NCI-H748 (cell line): ENCODE measurements at regions not wholly inside any gene's neighbourhood (a gene's known extent, or its start where the extent isn't known, plus 50 kb on each side); places are given as distances from the start of the nearest gene placed in this dataset.
"Not testable (repeated sequence)": the region's sequence is repeated elsewhere in the genome, so short reads cannot be mapped to it uniquely, and the experiment has no call there.

Source experiments
- DNase-seq: peaks from one replicate; lab custom pipeline; 2025; ENCODE audit not compliant: unreplicated experiment; lab: John Stamatoyannopoulos, UW

DNA sequence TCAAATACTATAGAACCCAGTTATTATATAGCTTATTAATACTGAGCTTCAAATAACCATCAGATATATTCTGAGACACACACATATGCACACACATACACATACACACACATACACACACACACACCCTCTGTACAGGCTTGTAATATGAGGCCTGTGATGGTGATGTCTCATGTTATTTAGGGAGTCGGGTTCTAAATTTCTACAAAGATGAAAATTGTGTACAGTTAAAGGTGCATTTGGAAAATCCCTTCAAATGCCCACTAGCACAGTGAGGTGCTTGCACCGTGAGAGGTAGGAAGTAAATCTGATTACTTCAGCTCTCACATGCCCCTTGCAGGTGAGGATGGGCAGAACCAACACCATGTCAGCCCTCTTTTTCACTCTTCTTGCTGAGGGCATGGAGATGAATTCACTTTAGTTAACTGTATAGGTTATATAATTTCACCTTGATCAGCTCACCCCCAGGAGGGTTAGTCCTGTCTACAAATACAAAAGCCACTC is 294.5 kb upstream of the PROK2 start:
- DNase-seq: no peak

DNA sequence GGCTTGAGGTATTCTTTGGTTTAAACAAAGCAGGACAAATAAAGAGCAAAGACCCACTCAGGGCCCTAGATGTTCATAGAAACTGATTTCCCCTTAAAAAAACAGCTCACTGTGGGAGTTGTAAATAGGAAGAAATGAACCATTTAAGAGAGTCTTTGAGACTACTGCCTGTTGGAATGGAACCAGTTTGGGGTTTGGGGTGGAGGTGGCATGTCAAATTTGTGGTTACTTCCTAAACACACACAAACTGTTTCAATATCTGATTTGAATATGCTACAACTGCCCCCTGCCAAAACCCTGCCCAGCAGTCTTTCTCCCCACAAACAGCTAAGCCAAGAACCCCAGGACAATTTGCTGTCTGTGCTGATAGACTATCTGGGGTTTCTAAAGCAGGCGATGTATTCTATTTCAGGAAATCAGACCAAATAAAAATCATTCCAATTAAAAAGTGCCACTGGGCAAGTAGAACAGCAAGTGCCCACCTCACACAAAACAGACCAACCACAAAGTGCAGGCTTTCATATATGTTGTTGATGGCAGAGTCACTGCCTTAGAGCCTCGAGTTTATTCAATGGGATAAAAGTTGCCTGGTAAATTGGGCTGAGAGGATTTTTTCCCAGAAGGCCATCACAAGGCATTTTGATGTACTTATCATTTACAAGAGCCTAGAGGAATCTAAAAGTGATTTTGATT is 293.9 kb upstream of the PROK2 start:
- no peak for DNase-seq

DNA sequence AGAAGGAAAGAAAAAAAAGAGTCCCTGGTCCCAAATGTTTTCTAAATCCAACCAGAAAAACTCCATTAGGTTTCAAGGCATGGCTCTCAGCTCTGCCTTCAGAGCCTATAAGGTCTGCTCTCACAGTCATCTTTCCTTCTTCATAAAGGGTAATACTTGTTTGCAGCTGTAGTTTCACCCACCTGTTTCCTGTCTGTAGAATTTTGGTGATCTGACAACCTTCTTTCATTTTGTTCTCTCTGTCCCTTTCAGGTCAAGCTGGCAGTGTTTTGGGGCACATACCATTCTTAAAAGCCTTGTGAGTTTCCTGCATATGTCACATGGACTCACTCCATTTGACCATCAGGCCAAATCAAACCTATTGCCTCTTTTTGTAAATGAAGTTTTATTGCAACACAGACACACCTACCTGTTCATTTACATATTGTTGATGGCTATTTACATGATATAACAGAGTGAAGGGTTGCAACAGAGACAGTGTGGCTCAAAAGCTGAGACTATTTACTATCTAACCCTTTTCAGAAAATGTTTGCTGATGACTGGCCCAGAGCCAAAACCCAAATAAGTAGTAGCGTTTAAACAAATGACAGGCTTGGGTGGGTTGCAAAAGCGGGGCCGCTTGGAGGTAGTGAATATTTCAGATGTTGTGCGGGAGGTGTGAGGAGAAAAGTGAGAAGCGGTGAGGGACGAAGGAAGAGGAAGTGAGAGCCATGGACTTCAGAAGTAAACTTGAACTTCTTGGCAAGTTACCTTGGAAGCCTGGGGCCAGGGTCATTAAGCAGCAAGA is 292.7 kb upstream of the PROK2 start:
- DNase-seq: peak; percentile 70

DNA sequence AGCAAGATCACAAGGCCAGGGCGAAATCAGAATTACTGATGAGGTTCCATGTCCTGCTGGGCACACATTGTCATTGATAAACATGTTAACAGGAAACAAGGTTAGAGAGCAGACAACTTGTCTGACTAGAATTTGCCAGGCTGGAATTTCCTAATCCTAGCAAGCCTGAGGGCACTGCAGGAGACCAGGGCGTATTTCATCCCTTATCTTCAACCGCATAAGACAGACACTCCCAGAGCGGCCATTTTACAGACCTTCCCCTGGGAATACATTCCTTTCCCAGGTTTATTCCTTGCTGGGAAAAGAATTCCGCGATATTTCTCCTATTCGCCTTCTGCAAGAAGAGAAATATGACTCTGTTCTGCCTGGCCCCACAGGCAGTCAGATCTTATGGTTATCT is 290.9 kb upstream of the PROK2 start:
- DNase-seq: not testable (repeated sequence)

DNA sequence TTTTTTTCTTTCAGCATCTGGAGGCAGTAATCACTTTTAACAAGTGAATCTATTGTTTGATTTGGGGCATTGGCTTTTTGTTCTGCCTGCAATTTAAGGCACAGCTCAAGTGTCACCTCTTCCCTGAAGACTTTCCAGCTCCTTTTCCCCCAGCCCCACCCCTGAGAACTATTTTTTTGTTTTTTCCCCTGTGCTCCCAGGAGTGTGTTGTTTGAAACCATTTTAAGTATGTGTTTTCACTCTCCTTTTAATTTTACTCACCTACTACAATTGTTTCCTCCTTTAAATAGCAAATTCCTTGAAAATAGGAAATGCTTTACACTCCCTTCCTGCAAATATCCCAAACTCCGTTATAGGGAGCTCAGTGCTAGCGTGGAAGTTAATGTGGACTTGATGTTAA is 286.7 kb upstream of the PROK2 start:
- DNase-seq: no peak

DNA sequence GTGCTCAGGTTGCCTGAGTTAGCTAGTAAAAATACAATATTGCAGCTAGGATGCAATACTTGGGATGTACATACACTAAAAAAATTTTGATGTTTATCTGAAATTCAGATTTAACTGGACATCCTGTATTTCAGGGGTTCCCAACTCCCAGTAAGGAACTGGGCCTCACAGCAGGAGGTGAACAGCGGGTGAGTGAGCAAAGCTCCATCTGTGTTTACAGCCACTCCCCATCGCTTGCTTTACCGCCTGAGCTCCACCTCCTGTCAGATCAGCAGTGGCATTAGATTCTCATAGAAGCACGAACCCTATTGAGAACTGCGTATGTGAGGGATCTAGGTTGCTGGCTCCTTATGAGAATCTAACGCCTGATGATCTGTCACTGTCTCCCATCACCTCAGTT is 285.1 kb upstream of the PROK2 start:
- DNase-seq: no peak

DNA sequence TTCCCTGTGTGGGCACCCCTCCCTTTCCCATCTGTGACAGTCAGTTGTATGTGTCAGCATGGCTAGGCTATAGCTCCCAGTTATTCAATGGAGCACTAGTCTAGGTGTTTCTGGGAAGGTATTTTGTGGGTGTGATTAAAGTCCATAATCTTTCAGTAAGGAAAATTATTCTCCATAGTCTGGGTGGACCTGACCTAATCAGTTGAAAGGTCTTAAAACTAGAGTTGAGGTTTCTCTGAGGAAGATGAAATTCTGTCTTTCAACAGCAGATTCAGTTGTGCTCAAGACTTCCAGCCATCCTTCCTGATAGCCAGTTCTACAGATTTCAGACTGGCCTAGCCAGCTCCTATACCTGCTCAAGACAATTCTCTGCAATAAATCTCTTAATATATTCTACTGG is 284.6 kb upstream of the PROK2 start:
- DNase-seq: no peak

DNA sequence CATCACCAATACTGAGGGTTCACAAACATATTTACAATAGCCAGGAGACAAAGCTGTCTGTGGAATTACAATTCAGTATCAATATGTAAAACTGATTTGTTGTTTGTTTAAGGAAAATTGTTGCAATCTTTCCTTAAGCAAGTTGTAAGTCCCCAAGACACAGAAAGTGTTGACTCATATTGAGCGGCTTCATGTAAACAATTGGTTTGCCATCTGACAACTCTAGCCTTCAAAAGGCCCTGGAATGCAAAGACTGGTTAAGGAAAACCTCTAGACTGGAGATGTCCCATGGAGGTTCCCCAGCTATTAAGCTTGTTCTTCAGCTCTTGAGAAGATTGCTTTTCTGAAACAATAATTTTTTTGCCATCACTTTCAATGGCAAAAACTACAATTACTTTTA is 283.7 kb upstream of the PROK2 start:
- no peak for DNase-seq

DNA sequence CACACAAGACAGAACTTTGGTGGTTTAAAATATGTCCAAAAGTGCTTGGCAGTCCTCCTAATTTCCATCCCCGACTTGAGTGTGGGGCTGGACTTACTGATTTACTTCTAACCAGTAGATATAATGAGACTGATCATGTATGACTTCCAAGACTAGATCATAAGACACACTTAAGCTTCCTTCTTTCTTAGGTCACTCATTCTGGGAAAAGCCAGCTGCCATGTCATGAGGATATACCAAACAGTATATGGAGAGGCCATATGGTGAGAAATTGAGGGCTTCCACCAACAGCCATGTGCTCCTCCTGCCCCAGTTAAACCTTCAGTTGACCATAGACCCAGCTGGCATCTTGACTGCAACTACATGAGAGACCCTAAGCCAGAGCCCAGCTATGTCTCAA is 282.8 kb upstream of the PROK2 start:
- no peak for DNase-seq

DNA sequence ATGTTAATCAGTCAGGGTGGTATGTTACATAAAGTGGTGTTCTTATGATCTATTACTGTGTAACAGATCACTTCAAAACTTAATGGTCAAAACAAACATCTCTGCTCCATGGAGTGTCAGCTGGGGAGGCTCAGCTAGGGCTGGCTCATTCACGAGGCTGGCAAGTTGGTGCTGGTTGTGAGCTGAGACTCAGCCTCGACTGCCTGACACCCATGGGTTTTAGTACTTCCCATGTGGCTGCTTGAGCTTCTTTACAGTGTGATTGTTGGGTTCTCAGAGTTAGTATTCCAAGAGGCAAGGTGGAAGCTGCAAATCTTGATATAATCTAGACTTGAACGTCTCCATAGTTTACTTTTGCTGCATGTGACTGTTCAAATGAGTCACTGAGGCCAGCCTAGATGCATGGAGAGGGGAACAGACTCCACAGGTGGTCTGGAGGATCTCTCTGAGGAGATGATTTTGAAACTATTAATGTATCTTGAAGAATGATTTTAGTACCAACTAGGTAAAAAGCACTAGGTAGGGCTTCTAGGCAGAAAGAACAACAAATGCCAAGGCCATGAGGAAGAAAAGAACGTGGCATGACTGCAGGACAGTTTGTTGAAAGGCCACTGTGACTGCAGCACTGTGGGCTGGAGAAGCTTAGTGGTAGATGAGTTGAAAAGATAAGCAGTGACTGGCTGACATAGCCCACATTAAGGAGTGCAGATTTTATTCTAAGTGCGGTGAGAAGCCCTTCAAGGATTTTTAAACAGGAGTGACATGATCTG is 281.1 kb upstream of the PROK2 start:
- DNase-seq: no peak

DNA sequence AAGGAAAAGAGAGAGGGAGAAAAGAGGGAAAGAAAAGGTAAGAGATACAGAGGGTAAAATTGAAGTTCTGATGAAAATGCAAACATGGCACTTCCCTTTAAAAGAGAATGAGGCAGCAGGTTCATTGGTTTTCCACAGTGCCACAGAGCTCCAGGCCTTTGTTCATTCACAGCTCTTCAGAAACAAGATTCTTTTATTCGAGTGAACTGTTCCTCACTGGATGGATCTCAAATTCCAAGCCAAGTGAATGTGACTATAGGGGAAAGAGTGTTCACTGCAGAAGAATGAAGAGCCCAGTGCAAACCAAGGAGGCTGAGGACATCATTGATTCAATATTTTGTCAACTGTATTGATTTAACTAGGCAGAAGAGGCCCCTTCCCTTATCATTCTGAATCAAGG is 280.3 kb upstream of the PROK2 start:
- no peak for DNase-seq

DNA sequence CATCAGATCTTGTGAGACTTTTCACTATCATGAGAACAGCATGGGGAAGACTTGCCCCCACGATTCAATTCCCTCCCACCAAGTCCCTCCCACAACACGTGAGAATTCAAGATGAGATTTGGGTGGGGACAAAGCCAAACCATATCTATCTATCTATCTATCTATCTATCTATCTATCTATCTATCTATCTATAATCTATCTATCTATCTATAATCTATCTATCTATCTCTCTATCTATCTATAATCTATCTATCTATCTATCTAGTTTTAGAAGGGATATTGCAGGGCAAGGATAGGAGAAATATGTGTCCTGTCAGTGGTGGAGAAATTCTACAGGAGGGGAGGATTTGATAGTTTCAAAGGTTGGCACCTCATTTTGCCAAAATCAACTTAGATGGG is 279.8 kb upstream of the PROK2 start:
- DNase-seq: not testable (repeated sequence)

DNA sequence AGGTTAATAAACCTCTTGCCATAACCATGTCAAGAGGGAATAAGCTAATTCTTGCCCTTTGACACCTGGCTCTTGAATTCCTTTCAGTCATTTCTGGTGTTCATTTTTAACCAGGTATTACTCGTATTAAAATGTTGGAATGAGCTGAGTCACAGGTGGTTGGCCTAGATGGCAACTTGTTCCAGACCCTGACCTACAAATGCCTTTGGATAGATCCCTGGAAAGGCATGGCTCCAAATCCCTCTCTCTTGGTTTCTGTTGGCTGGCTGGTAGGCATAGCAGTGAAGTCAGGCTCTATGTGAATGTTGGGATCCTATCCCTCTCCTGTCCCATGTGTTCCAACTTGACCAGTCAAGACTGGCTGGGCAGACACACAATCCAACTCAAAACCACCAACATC is 277.1 kb upstream of the PROK2 start:
- DNase-seq: no peak

DNA sequence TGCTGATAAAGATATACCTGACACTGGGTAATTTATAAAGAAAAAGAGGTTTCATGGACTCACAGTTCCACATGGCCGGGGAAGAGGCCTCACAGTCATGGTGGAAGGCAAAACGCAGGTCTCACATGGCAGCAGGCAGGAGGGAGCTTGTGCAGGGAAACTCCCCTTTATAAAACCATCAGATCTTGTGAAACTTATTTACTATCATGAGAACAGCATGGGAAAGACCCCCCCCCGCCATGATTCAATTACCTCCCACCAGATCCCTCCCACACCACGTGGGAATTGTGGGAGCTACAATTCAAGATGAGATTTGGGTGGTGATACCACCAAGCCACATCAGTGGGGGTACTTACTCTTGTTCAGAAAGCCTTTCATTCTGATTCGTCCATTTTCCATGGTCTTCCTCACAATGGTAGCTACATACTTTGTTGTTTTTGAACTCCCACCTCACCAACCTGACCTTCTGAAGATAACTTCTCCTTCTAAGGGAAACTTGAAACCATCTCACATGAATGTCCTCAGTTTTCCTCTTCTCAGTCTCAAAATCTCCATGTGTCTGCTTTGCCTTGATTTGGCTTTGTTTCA is 275.6 kb upstream of the PROK2 start:
- DNase-seq: no peak

DNA sequence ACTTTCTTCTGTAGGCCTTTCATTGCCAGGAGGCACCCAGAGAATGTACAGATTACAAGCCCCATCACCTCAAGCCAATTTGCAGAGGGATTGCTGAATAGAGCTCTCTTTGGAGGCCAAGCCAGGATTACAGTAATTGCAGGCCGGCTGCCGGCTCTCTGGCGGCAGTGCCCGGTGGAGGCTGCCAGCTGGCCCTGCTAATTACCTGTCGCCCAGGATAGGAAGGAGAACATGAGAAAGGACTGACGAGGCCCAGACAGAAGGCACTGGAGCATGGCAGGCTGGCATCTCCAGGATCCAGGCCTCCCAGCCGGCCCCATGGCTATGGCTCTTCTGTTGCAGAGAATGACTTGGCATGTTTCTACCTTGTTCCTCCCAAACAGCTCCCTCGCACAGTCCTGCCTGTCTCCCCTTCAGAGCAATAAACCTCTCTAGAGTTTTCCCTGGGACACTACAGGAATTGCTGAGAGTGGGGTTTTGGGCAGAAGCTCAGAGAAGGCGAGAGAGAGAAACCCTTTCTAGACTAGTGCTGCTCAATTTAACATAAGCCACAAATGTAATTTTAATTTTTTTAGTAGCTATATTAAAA is 273.6 kb upstream of the PROK2 start:
- no peak for DNase-seq

DNA sequence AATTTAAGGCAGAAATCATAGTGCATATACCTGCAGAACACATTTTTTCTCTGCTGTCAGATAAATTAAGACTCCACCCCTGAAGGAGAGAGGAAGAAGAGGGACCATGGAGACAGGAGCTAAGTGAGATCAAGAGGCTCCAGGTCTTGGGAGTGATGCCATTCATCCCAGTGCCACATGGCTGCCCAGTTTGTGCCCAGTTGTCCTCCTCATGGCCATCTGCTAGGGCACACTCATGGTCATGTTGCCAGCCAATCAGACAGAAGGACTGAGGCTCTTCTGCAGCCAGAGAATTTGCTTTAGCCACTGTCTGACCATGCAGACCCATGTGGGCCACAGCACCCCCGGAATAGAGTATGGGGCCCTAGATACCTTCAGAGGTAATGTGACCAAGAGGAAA is 270.5 kb upstream of the PROK2 start:
- DNase-seq: no peak

DNA sequence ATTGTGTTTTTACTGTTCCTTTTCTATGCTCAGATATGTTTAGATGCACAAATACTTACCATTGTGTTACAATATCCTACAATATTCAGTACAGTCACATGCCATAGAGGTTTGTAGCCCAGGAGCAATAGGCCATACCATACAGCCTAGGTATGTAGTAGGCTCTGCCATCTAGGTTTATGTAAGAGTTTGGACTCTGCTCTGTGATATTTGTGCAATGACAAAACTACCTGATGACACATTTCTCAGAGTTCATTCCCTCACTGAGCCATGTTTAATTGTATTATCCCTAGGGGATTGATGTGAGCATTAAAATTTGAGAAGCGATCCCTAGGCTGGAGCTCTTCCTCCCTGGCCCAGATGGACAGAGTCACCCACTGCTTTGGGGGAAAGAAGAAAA is 270.0 kb upstream of the PROK2 start:
- no peak for DNase-seq

DNA sequence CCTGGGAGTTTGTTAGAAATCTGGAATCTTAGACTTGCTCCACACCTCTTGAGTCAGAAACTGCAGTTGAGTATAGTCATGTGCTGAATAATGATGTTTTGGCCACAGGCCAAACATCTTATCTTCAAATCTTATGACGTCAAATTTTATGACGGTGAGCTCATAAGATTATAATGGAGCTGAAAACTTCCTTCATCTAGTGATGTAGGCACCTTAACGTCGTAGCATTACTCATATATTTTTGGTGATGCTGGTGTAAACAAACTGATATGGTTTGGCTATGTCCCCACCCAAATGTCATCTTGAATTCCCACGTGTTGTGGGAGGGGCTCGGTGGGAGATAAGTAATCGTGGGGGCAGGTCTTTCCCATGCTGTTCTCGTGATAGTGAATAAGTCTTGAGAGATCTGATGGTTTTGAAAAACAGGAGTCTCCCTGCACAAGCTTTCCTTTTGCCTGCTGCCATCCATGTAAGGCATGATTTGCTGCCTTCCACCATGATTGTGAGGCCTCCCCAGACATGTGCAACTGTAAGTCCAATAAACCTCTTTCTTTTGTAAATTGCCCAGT is 268.0 kb upstream of the PROK2 start:
- no peak for DNase-seq

DNA sequence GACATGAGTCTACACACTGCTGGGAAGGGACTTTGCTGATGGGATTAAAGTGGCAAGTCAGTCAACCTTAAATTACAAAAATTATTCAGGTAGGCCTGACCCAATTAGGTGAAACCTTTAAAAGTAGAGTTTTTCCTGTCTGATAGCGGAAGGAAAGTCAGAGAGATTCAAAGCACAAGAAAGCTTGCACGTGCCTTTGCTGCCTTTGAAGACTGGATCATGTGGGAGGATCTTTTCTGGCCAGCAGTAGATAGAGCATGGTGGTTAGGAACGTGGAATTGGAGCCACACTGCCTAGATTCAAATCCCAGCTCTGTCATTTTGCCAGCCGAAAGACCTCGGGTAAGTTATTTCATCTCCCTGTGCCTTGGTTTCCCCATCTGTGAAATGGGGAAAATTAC is 265.8 kb upstream of the PROK2 start:
- DNase-seq: no peak

DNA sequence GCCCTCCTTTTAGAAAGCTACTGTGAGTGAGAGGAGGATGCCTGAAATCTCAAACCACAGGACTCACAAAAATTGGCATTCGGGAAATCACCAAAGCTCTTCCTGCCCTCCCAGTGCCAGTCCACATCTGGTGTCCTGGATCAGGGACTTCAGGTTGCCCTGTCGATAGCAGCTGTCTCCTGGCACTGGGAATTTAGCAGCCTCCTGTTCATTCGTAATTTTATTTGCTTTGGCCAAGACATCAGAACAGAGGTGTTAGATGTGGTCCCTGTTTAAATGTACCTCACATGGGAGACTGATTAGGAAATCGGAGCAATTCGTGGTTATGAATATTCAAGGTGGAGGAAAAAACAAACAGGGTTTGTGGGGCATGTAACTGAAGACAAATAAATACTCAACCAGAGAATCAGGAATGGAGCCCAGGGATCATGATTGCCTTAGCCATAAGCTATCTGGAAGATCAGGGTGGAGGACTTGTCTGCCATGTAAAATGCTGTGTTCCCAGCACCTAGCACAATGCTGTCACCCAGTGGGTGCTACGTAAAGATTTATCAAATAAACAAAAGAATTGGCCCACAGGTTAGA is 265.2 kb upstream of the PROK2 start:
- no peak for DNase-seq
